RPMI7951 (cell line): ENCODE measurements at regions not wholly inside any gene's neighbourhood (a gene's known extent, or its start where the extent isn't known, plus 50 kb on each side); places are given as distances from the start of the nearest gene placed in this dataset.

Experiments
- DNase-seq: peaks from one replicate; pipeline ENCODE4 v3.0.0-alpha.2; 2012; ENCODE audit warnings: low read depth

GRCh38 chr11:114876234-114876633, 197.9 kb downstream of the NXPE2 start:
- no peak for DNase-seq

GRCh38 chr11:114877976-114878375, 199.6 kb downstream of the NXPE2 start:
- no peak for DNase-seq

- no peak for DNase-seq
Observed at GRCh38 chr11:114880442-114880841, 202.1 kb downstream of the NXPE2 start.

GRCh38 chr11:114883472-114883871, 205.1 kb downstream of the NXPE2 start:
- no peak for DNase-seq

- DNase-seq, result no peak
Observed at GRCh38 chr11:114886644-114887265, 208.4 kb downstream of the NXPE2 start.

- no peak for DNase-seq
Observed at GRCh38 chr11:114889594-114890011, 211.3 kb downstream of the NXPE2 start.

GRCh38 chr11:114890038-114890437, 211.7 kb downstream of the NXPE2 start:
- DNase-seq, result no peak

GRCh38 chr11:114891911-114892310, 213.6 kb downstream of the NXPE2 start:
- DNase-seq, result no peak

- DNase-seq, result no peak
Observed at GRCh38 chr11:114892381-114893197, 214.3 kb downstream of the NXPE2 start.

- no peak for DNase-seq
Observed at GRCh38 chr11:114893329-114893728, 215.0 kb downstream of the NXPE2 start.

GRCh38 chr11:114896594-114896993, 218.3 kb downstream of the NXPE2 start:
- DNase-seq, result no peak

GRCh38 chr11:114909866-114910265, 231.5 kb downstream of the NXPE2 start:
- DNase-seq, result no peak

GRCh38 chr11:114912826-114913225, 234.5 kb downstream of the NXPE2 start:
- no peak for DNase-seq

GRCh38 chr11:114914231-114915005, 236.1 kb downstream of the NXPE2 start:
- DNase-seq, result no peak

- no peak for DNase-seq
Observed at GRCh38 chr11:114915871-114916805, 237.8 kb downstream of the NXPE2 start.

GRCh38 chr11:114918286-114918685, 240.0 kb downstream of the NXPE2 start:
- no peak for DNase-seq

- no peak for DNase-seq
Observed at GRCh38 chr11:114921697-114922096, 243.4 kb downstream of the NXPE2 start.

GRCh38 chr11:114924042-114924441, 245.7 kb downstream of the NXPE2 start:
- no peak for DNase-seq

- no peak for DNase-seq
Observed at GRCh38 chr11:114925591-114925990, 247.3 kb downstream of the NXPE2 start.

GRCh38 chr11:114928260-114928870, 250.0 kb downstream of the NXPE2 start:
- DNase-seq, result no peak
